NCI-H82 treated with DMSO at 0.1 percent for 48 hours (cell line): ENCODE measurements at regions not wholly inside any gene's neighbourhood (a gene's known extent, or its start where the extent isn't known, plus 50 kb on each side); places are given as distances from the start of the nearest gene placed in this dataset.

Experiments
- DNase-seq: peaks from one replicate; lab custom pipeline; 2025; ENCODE audit not compliant: unreplicated experiment; lab: John Stamatoyannopoulos, UW

- no peak for DNase-seq
Measured at GRCh38 chr11:30811226-30811755, 225.1 kb upstream of the MPPED2 start.

- DNase-seq, result no peak
Measured at GRCh38 chr11:30810116-30810515, 224.0 kb upstream of the MPPED2 start.

- DNase-seq, result no peak
Measured at GRCh38 chr11:30801357-30801756, 215.2 kb upstream of the MPPED2 start.

DNA sequence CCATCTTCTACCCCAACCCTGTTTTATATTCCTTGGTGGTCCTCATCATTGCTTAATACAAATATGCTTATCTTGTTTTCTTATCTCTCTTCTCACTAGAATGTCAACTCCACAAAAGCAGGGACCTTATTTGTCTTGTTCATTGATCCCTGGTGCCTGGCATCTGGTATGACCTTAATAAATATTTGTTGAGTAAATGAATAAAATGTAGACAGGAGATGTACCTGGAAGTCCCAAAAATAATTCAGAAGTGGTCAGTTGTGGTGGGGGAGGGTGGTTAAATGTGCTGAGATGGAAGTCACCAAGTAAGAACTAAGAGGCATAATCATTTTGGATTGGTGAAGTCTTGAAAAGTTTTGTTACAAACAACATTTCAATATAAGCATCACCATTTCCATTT, 214.8 kb upstream of the MPPED2 start:
- no peak for DNase-seq

DNA sequence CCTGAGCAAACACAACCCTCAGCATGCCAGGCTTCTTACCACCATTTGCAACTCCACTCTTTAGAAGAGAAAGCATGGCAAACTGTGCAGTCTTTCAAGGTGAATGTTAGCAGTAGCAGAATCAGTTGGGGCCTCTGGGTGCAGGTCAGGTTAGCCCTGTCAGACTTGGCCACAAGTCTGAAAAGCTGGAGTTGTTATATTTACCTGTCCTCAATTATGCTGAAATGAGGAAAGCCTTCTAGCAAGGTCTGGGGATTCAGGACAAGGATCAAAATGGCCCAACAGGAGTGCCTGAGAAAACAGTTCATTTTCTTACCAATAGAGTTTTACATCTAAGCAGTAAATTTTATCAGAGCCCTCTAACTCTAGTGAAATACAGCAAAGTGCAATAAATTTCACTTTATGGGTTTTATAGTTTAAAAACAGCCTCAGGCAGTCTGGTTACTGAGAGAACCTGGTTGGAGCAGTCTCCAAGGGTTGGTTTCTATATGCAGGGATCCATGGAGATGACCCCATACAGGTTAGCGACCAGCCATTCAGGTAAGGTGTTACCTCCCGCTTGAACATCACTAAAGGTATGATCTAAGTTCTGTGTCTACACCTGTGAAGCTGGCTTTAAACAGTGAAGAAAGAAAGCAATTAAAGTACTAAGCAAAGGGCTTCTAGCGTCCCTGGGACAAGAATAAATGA, 212.5 kb upstream of the MPPED2 start:
- no peak for DNase-seq

- no peak for DNase-seq
Measured at GRCh38 chr11:30789270-30789669, 203.1 kb upstream of the MPPED2 start.

DNA sequence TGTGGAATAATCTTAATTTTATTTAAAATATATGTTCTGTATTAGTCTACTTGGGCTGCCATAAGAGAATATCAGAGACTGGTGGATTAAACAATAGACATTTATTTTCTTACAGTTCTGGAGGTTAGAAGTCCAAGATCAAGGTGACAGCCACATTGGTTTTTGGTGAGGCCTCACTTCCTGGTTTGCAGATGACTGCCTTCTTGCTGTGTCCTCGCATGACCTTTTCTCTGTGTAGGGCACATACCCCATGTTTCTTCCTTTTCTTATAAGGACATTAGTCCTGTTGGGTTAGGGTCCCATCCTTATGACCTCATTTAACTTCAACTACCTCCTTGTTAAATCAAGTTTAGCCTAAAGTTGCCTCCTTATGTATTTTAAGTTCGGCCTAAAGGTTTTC, 202.7 kb upstream of the MPPED2 start:
- DNase-seq, result no peak

- DNase-seq, result no peak
Measured at GRCh38 chr11:30786256-30787110, 200.3 kb upstream of the MPPED2 start.

DNA sequence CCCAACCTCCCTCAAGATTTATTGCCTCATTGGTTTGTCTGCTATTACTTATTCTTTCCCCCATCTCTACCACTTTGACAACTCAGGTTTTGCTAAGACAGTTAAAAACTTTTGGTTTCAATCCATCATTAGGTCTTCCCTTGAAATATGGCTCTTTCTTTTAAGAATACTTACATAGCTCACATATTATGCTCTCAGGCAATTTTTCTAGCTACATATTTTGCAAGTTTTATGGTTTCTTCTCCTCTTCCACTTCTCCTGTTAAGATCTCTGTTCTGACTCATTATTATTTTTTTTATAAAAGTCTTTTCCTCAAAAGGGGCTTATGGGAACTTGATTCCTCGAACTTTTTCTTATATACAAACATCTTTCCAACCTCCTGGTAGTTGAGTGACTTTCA, 192.4 kb upstream of the MPPED2 start:
- DNase-seq, result no peak

- no peak for DNase-seq
Measured at GRCh38 chr11:30775233-30775522, 189.0 kb upstream of the MPPED2 start.

- peak; percentile 14 for DNase-seq
Measured at GRCh38 chr11:30774496-30775232, 188.5 kb upstream of the MPPED2 start.

- no peak for DNase-seq
Measured at GRCh38 chr11:30772908-30773307, 186.8 kb upstream of the MPPED2 start.

GRCh38 chr11:30763951-30764350, 177.8 kb upstream of the MPPED2 start:
- no peak for DNase-seq

DNA sequence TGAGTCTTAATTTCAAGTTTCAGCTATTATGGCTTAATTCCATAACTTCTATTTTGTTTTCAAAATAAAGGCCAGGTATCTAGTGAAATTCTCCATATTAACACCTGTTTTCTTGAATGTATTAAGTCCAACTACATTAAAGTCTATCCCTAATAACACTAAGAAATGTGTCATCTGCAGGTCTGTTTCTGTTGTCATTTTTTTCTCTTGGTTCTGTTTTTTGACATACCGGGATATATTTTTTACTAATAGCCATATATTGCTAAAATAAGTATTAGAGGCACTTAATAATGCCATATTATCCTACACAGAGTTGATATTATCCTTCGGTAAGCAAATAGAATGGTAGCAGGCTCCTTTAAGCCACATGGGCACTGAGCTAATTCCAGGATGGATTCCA, 176.0 kb upstream of the MPPED2 start:
- DNase-seq, result no peak

DNA sequence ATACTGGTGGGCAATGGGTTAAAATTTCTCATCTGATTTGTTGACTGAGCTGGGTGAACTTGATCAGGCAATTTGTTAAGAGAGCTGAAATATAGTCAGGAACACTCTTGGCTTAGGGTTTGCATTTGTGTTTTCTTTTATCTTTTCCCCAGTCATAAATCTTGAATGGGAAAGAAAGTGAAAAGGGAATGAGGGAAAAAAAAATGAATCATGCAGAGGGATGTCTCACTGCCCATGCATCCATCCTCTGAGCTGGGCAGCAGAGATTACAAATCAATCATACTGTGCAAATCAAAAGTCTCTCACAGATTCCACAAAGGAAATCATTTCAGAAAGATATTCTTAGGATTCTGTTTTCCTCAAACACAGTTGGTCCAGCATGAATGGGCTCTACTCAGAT, 174.2 kb upstream of the MPPED2 start:
- DNase-seq, result no peak

DNA sequence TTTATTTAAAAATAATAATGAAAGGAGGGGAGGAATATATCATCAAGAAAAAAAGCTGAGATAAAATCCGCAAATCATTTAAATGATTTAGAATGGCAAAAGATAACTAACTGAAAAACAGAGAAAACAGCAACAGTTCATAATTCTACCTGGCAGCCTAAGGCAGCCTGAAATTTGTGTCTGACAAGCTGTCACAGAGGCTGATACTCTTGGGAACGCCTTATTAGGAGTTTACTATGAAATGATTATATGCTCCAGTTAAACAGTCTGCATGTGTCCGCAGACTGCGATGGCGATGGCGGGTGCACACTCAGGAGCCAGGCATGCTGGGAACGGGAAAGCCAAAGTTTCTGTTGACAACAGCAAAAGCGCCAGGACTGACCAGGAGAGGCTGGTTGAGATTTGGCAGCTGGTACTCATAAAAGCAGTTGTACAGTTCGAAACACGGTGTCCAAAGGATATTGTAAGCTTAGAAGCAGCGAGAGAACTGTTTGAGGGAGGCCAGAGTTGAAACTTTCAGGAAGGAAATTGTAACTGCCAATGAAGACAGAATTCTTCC, 172.9 kb upstream of the MPPED2 start:
- DNase-seq, result no peak

DNA sequence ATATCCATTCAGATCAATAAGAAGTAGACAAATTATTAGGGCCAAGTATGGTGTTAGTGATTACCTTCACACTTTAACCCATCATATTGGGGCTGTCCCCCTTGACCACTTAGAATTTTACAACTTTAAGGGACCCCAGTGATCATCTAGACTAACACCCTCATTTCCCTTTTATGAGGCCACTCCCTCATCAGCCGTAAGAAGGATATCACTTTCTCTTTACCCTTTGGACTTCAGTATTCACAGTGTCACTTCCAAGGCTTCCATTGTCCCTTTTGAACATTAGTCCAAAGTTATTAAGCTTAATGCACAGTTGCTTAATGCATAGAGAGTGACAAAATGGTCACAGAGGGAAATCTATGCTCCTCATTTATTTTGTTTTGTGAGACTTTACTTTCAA, 172.4 kb upstream of the MPPED2 start:
- no peak for DNase-seq

- no peak for DNase-seq
Measured at GRCh38 chr11:30758012-30758411, 171.9 kb upstream of the MPPED2 start.

- no peak for DNase-seq
Measured at GRCh38 chr11:30753994-30754393, 167.8 kb upstream of the MPPED2 start.

GRCh38 chr11:30753504-30753903, 167.4 kb upstream of the MPPED2 start:
- no peak for DNase-seq

- DNase-seq, result no peak
Measured at GRCh38 chr11:30749268-30749667, 163.1 kb upstream of the MPPED2 start.
